Activated naive CD8-positive, alpha-beta T cell treated with anti-CD3 and anti-CD28 coated beads, Interleukin-2, amount 50 U/mL, for 16 hours (primary cell): ENCODE measurements at regions not wholly inside any gene's neighbourhood (a gene's known extent, or its start where the extent isn't known, plus 50 kb on each side); places are given as distances from the start of the nearest gene placed in this dataset.
"Not testable (repeated sequence)": the region's sequence is repeated elsewhere in the genome, so short reads cannot be mapped to it uniquely, and the experiment has no call there.

ENCODE experiments used
- DNase-seq: peaks from one replicate; pipeline ENCODE4 v3.0.0-alpha.2; 2020; ENCODE audit warnings: low read depth, low spot score

DNA sequence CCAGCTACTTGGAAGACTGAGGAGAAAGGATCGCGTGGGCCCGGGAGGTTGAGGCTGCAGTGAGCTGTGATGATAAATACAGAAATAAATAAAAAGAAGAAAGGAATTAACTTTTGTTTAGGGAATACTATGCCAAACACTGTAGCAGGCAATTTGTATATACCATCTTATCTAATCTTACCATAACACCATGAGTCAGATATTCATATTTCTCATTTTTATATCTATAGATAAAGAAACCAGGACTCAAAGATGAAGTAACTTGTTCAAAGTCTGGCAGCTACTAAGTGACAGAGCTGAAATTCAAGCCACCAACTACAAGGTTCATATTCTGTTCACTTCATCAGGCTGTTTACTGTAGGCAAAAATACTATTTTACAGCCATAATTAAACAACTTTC is 119.2 kb upstream of the SLC39A10 start:
- DNase-seq: no peak

DNA sequence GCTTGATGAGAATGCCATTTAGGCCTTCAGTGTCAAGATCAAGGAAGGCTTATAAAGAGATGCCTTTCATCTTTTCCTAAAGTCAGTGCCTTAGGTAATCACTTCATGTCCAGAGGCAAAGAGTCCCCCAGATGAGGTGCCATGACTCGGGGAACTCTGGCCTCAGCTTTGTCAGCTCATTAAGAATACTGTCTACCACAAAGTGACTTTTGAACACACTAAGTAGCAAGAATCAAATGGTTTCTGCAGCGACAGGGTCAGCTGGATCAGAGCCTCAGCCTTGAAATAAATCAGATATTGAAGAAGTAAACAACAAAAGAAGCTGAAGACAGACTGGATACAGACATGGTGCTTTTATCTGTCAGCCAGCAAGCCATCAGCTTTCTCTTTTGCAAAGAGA is 120.1 kb upstream of the SLC39A10 start:
- no peak for DNase-seq

DNA sequence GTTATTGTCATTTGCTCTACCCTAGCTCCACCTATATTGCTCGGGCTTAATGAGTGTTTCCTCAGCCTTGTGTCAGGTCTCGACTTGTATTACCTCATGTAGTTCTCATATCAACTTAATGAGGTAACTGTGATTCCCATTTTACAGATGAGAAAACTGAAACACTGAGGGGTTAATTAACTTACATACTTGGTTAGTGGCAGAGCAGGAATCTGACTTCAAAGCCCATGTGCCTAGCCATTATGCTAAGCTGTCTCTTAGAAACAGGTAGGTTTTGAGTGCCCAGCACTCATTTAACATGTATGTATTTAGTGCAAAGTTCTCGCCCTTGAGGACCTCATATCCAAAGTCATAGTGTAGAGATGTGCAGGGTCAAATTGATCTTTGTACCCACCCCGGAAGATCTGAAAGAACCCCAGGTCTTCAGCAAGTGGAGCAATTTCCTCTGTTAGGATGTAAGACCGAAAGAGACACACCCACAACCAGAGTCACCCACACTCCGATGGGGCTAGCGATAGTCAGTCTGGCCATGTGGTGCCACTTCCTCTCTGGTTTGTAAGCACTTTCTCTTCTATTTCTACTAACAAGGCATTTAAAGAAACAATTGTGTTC is 121.0 kb upstream of the SLC39A10 start:
- peak; percentile 21 for DNase-seq

DNA sequence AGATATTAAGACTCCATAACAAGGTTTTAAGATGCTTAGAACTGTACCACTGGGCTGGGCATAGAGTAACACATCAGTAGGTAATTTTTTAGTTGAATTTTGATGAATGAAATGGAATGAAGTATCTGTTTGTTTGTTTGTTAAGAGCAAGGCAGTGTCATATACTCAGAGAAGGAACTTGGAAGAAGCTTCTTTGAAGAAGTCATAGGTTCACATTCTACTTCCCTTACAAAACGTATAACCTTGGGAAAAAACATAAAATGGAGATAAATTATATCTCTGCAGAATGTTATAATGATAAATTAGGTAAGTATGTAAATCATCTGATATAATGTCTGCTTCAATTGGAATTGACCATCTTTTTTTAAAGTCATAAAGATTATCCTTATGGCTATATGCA is 122.1 kb upstream of the SLC39A10 start:
- no peak for DNase-seq

- DNase-seq: peak; percentile 26
These were observed 123.0 kb upstream of the SLC39A10 start for GRCh38 chr2:195533771-195534642.

GRCh38 chr2:195532628-195533271 is 124.3 kb upstream of the SLC39A10 start:
- no peak for DNase-seq

DNA sequence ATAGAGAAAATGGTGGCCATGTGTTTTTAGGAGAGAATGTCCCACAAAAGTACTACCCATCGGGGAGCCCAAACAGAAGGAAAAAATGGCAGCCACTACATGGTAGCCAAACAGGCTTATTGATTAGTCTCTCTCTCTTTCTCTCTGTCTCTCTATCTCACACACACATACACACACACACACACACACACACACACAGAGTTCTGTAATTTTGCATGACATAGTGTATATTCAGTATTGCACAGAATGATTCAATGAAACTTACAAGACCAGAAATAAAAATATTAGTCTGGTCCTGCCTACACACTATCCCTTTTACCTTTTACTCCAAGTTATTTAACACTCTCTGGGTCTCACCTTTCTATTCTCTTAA is 124.8 kb upstream of the SLC39A10 start:
- no peak for DNase-seq

DNA sequence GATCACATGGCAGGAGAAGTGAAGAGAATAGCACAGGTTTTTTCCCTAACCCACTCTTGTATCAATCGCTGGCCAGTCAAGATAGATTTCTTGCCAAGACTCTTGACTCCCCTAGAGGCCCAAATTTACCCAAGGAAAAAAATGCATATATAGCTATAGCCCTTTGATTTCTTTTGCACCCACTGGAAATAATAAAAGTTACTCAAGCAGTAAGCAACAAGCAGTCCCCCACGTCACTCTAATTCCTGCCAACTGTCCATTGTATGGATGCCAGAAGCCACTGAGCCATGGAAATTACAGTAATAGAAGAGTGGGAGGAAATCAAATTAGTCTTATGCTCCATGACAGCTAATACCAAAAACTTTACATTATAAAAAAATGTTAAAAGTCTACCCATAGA is 125.3 kb upstream of the SLC39A10 start:
- no peak for DNase-seq

DNA sequence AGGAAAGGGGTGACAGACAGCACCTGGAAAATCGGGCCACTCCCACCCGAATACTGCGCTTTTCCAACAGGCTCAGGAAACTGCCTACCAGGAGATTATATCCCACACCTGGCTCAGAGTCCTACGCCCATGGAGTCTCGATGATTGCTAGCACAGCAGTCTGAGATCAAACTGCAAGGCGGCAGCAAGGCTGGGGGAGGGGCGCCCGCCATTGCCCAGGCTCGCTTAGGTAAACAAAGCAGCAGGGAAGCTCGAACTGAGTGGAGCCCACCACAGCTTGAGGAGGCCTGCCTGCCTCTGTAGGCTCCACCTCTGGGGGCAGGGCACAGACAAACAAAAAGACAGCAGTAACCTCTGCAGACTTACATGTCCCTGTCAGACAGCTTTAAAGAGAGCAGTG is 133.8 kb upstream of the SLC39A10 start:
- not testable (repeated sequence) for DNase-seq

DNA sequence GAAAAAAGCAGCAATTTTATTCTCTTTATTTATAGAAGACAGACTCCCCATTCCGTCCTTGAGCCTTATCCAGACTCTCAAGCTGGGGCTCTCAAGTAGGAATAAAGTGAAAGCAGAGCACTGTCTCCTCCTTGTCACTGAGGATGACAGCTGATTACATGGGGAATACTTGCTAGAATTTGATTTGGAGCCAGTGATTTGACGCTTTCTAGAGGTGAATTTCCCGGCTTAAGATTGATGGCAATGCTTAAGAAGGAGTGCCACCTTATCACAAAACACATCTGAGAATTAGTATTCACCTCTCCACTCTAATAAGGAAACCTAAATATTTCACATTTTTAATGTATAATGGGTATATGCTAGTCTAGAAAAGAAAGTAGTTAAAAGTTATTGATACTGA is 135.4 kb upstream of the SLC39A10 start:
- no peak for DNase-seq

DNA sequence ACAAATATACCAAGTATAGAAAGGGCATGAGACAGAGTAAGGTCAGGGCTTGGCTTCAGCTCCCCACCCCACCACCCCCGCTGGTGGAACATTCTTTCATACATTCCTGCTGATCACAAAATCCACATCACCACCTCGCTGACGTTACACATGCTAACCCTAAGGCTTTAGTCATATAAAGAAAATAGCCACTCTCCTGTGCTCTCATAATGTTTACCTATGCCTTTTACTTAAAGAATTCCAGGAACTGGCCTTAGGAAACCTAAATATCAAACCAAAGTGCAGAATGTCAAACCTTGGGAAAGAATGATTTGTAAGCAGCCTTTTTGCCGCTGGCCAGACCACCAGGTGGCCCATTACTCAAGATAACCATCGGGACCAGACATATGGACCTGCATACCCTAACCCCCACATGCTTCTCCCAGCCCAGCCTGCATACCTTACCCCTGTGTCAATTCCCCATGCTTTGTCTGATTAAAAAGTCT is 136.3 kb upstream of the SLC39A10 start:
- no peak for DNase-seq

DNA sequence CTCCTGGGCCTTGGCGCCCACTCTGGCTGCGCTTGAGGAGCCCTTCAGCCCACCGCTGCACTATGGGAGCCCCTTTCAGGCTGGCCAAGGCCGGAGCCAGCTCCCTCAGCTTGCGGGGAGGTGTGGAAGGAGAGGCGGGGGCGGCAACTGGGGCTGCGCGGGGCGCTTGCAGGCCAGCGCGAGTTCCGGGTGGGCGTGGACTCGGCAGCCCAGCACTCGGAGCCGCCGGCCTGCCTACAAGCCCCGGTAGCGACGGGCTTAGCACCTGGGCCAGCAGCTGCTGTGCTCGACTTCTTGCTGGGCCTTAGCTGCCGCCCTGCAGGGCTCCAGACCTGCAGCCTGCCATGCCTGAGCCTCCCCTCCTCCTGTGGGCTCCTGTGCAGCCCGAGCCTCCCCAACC is 141.5 kb upstream of the SLC39A10 start:
- DNase-seq: no peak

DNA sequence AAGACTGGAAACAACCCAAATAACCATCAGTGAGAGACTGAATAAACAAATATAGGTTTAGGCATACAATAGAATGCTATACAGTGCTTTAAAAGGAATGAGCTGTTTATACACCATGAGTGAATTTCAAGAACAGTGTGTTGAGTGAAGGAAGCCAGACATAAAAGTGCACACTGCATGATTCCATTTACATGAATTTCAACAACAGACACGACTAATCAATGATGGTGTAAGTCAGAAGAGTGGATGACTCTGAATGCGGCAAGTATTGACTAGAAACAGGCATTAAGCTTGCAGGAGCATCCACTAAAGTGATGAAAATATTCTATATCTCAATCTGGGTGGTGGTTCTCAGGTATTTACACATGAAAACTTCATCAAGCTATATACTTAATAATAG is 142.7 kb upstream of the SLC39A10 start:
- DNase-seq: no peak

- no peak for DNase-seq
These were observed 143.9 kb upstream of the SLC39A10 start for GRCh38 chr2:195513119-195513518.

- DNase-seq: no peak
These were observed 147.5 kb upstream of the SLC39A10 start for GRCh38 chr2:195509551-195509950.

- no peak for DNase-seq
These were observed 148.9 kb upstream of the SLC39A10 start for GRCh38 chr2:195508139-195508455.

- no peak for DNase-seq
These were observed 149.4 kb upstream of the SLC39A10 start for GRCh38 chr2:195507447-195508138.

DNA sequence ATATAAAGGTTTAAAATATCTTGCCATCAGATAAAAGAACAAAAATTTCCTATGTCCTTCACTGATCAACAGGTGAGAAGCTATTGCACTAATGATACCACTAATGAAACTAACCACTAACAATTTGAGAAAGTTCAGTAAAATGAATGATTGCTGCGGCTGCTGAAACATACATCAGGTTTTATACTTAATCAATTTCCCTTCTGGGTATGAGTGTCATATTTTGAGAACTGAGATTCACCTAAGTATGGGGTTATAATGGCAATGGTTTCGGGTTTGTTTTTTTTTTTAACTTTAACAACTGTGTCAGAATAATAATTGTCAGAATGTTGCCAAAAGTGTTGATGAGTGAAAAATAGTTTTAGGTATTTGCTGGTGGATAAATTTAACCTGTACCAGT is 151.3 kb upstream of the SLC39A10 start:
- DNase-seq: no peak

- DNase-seq: no peak
These were observed 153.8 kb upstream of the SLC39A10 start for GRCh38 chr2:195503208-195503607.

GRCh38 chr2:195501746-195502145 is 155.3 kb upstream of the SLC39A10 start:
- no peak for DNase-seq

- no peak for DNase-seq
These were observed 156.1 kb upstream of the SLC39A10 start for GRCh38 chr2:195500879-195501278.

GRCh38 chr2:195498839-195499490 is 158.1 kb upstream of the SLC39A10 start:
- DNase-seq: no peak
